GM18519 (cell line): ENCODE measurements at regions not wholly inside any gene's neighbourhood (a gene's known extent, or its start where the extent isn't known, plus 50 kb on each side); places are given as distances from the start of the nearest gene placed in this dataset.

Experiments
- ATAC-seq: cut with Tn5 transposase; IDR thresholded peaks from one replicate; pipeline ENCODE4 v1.9.1; 2021; ENCODE audit warnings: mild to moderate bottlenecking, moderate library complexity; ENCODE audit not compliant: unreplicated experiment, low FRiP score

GRCh38 chr18:2412996-2413751 lies 158.1 kb downstream of the METTL4 start:
- ATAC-seq = no peak

DNA sequence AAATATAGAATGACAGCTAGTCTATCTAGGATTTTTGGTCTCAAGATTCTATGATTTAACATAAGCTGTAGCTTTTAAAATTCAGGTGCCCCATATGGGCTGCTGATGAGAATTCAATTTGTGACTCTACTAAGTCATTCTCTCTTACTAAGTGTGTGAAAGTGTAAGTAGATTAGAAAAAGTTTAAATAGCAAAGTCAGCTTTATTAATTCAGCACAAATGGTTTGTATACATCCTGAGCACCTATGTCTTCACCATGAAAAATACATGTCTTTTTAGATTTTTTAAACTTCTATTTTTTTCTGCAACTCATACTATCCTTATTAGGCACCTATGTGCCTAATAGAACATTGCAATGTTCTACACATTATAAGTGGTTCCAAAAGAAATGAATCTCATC lies 157.1 kb downstream of the METTL4 start:
- ATAC-seq = no peak

GRCh38 chr18:2415656-2416055 lies 155.6 kb downstream of the METTL4 start:
- ATAC-seq = no peak

DNA sequence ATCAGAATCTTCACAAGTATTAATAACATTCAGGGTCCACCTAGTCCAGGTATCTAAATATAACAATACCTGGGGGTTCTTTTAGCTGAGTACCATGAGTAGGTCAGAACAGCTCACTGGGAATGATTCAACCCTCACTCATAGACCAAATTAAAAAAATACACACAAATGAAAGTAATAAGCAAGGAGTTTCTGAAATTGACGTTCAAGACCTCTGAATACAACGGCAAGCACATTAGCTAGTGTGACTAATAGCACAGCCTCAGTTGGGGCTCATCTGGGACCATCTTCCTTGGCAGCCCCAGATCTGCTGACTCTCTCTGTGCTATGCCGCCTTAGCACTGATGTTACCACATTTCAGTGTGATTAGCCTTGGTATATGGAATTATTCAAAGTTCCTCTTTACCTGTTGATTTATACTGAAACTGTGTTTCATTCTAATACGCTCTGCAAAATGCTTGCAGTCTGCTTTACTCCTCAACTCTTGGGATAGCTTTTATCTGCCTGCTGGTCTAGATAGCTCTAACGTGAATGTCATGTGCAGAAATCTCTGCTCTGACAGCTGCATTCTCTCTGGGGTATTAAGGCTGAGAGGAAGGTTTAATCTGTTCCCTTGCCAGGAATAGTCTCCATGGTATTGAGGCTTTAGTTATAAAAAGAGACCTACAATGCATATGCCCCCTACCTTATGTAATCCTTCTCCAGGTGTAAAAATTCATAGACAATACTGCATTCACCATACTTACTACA lies 153.3 kb downstream of the METTL4 start:
- no peak for ATAC-seq

GRCh38 chr18:2420367-2420766 lies 150.9 kb downstream of the METTL4 start:
- no peak for ATAC-seq

DNA sequence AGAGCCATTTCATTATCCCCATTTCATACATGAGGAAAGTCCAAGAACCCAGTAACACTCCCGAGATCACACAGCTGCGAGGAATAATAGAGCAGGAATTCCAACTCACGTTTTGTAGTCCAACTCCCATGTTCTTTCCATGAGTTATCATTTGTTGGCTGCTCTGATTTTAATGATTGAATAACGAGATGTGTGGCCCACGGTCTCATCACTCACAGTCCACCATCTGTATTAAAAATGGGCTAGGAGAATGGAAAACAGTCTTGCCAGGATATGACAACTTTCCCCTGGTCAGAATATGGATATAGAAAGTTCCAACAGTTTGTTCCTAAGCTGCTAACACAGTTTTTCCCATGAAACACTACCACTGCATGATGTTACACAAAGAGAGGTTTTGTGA lies 147.5 kb downstream of the METTL4 start:
- no peak for ATAC-seq

- ATAC-seq = no peak
These were observed 146.9 kb downstream of the METTL4 start for GRCh38 chr18:2424420-2424819.

- ATAC-seq = no peak
These were observed 145.6 kb downstream of the METTL4 start for GRCh38 chr18:2425426-2426317.

DNA sequence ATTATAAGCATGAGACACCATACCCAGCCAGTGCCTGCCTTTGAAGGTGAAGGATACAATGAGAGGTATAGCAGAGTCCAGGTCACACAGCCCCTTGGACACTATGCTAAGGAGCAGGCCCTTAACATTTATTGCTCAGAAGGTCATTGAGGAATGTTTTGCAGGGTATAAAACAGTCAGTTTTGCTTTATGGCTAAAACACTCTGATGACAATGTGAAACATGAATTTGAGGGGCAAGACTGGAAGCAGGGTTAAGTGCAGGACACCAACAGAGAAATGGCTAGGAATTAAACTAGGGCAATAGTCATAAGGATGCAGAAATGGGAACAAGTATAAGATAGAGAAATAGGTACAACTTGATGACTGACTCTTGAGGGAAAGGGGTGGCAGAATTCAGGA lies 141.1 kb downstream of the METTL4 start:
- no peak for ATAC-seq

DNA sequence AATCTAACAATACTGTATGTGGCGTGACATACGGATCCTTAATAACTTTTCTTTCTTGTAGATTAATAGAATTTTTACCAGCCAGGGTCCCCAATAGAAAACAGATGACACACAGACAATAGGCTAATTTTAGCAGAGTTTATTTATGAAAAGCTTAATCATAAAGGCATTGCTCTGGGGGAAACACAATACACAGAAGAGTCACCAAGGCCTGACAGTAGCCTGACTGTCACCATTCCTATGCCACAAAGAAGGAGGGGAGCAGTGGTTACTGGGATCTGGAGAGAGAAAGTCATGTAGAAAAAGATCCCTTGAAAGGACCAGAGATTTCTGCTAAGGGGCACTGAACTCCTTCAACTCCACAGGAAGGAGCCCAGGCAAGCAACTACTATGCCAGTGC lies 139.5 kb downstream of the METTL4 start:
- no peak for ATAC-seq

- no peak for ATAC-seq
These were observed 137.9 kb downstream of the METTL4 start for GRCh38 chr18:2433366-2433765.

- no peak for ATAC-seq
These were observed 129.8 kb downstream of the METTL4 start for GRCh38 chr18:2441544-2441943.

GRCh38 chr18:2442006-2442405 lies 129.3 kb downstream of the METTL4 start:
- no peak for ATAC-seq

DNA sequence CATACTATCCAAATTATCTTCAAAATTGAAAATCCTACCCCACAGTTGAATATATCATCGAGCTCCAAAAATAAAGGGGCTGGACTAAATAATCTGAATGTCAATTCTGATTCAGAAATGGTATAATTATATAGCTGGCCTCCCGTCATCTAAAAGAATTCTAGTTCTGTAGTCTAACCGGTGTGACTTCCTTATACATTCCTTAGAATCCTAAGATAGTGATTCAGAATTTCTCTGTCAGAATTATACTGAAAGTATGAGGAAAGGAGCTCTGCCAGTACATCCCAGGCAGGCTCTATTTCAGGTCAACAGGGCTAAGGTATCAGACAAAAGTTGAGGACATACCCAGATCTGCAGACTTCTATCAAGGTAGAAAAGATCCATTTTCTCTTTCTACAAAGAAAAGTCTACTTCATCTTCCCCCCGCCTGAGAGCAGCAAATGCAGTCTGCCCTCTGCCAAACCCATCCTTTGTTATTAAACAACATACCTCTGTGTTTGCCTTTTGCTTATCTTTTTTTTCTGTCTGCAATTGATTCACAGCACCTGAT lies 128.5 kb downstream of the METTL4 start:
- no peak for ATAC-seq

DNA sequence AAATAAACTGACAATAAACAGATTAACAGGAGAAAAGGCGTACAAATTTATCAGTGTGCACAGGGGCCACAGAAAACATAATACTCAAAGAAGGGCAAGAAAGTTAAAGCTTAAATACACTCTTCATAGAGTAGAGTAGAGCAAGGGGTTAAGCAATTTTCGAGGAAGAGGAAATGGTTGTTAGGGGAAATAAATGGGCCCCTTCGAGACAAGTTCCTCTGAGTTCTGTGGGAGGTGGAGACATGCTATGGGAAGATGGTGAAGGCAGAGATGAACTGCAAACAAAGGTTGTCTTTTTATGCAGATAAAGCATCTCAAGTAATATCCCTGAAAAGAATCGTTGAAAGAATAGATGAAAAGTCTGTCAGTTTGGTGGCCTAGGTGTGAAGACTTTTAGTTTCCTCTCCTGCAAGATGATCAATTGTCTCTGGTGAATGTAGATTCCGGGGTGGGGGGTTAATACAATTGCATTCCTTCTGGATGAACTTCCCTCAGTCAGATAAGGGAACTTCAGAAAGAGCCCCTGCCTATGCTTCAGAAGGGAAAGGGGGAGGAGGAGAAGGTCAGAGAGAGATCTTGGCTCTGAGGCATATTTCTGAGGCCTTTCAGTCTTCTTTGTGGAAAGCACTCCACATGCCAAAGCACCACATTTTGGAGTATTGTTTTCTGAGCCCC lies 127.0 kb downstream of the METTL4 start:
- no peak for ATAC-seq

DNA sequence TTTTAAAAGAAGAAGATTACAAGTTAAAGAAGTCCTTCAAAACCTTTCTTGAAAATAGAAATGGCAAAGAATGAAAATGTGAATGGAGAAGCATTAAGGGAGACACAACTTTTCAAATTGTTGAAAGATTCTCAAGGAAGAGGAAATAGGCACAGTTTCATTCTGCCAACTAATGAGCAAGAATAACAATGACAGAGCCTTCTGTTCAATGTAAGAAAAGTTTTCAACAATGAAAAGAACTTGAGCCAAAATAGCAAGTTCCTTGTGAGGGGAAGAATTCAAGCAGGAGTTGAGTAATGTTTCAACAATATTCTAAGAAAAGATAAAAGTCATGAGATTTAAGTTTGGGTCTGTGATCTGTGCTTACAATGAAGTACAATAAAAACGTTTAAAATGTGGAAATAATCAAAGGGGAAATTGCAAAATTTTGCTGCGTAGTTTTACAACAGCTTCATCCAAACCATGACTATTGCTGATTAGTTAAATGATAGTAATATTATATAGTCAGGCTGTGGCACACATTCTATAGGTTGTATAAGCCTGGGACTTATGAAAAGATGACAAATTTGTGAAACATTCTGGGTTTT lies 122.6 kb downstream of the METTL4 start:
- ATAC-seq = no peak

- ATAC-seq = no peak
These were observed 119.7 kb downstream of the METTL4 start for GRCh38 chr18:2451556-2451955.

- no peak for ATAC-seq
These were observed 111.4 kb downstream of the METTL4 start for GRCh38 chr18:2459886-2460285.

- ATAC-seq = no peak
These were observed 104.3 kb downstream of the METTL4 start for GRCh38 chr18:2466978-2467377.

GRCh38 chr18:2468051-2468450 lies 103.3 kb downstream of the METTL4 start:
- no peak for ATAC-seq
